NCI-H2196 (cell line): ENCODE measurements at regions not wholly inside any gene's neighbourhood (a gene's known extent, or its start where the extent isn't known, plus 50 kb on each side); places are given as distances from the start of the nearest gene placed in this dataset.

Experiments
- DNase-seq: peaks from one replicate; lab custom pipeline; 2025; ENCODE audit not compliant: unreplicated experiment; lab: John Stamatoyannopoulos, UW

- DNase-seq, result no peak
These were observed 169.5 kb downstream of the TFAP2C start for GRCh38 chr20:56798634-56799033.

- DNase-seq, result no peak
These were observed 170.1 kb downstream of the TFAP2C start for GRCh38 chr20:56799187-56799586.

GRCh38 chr20:56800088-56800487 lies 171.0 kb downstream of the TFAP2C start:
- no peak for DNase-seq

- no peak for DNase-seq
These were observed 173.1 kb downstream of the TFAP2C start for GRCh38 chr20:56801971-56802755.

- no peak for DNase-seq
These were observed 173.7 kb downstream of the TFAP2C start for GRCh38 chr20:56802805-56803204.

GRCh38 chr20:56805313-56805712 lies 176.2 kb downstream of the TFAP2C start:
- DNase-seq, result no peak

GRCh38 chr20:56805966-56806365 lies 176.9 kb downstream of the TFAP2C start:
- no peak for DNase-seq

GRCh38 chr20:56806952-56807517 lies 177.9 kb downstream of the TFAP2C start:
- no peak for DNase-seq

- DNase-seq, result no peak
These were observed 179.1 kb downstream of the TFAP2C start for GRCh38 chr20:56808117-56808725.

GRCh38 chr20:56808732-56809131 lies 179.6 kb downstream of the TFAP2C start:
- DNase-seq, result no peak

- no peak for DNase-seq
These were observed 180.6 kb downstream of the TFAP2C start for GRCh38 chr20:56809668-56810067.

- DNase-seq, result no peak
These were observed 181.0 kb downstream of the TFAP2C start for GRCh38 chr20:56810141-56810540.

- DNase-seq, result no peak
These were observed 186.7 kb downstream of the TFAP2C start for GRCh38 chr20:56815796-56816195.

- DNase-seq, result no peak
These were observed 187.2 kb downstream of the TFAP2C start for GRCh38 chr20:56816349-56816748.

- no peak for DNase-seq
These were observed 188.9 kb downstream of the TFAP2C start for GRCh38 chr20:56817780-56818675.

GRCh38 chr20:56820984-56821383 lies 191.9 kb downstream of the TFAP2C start:
- DNase-seq, result no peak

GRCh38 chr20:56826306-56826704 lies 197.2 kb downstream of the TFAP2C start:
- no peak for DNase-seq

GRCh38 chr20:56826705-56827665 lies 197.9 kb downstream of the TFAP2C start:
- DNase-seq, result no peak

GRCh38 chr20:56827763-56828162 lies 198.7 kb downstream of the TFAP2C start:
- no peak for DNase-seq

GRCh38 chr20:56828402-56828801 lies 199.3 kb downstream of the TFAP2C start:
- no peak for DNase-seq
